HUES48 (cell line): ENCODE measurements at regions not wholly inside any gene's neighbourhood (a gene's known extent, or its start where the extent isn't known, plus 50 kb on each side); places are given as distances from the start of the nearest gene placed in this dataset.

Experiments
- H3K27ac ChIP-seq: one replicate; pipeline ENCODE4 v1.7.0; 2013; ENCODE audit warnings: low read depth, low read length, inconsistent platforms
- H3K27me3 ChIP-seq: 2 replicates; pipeline ENCODE4 v1.6.1; 2013; ENCODE audit warnings: mild to moderate bottlenecking, low read length; ENCODE audit not compliant: control insufficient read depth, insufficient read depth
- H3K36me3 ChIP-seq: 2 replicates; pipeline ENCODE4 v1.6.1; 2013; ENCODE audit warnings: low read length; ENCODE audit not compliant: control insufficient read depth, insufficient read depth
- H3K4me1 ChIP-seq: 2 replicates; pipeline ENCODE4 v1.6.1; 2013; ENCODE audit warnings: mild to moderate bottlenecking, low read length; ENCODE audit not compliant: control insufficient read depth, insufficient read depth
- H3K4me3 ChIP-seq: 2 replicates; pipeline ENCODE4 v1.5.1; 2013; ENCODE audit warnings: mild to moderate bottlenecking, low read depth, low read length
- H3K9ac ChIP-seq: 2 replicates; pipeline ENCODE4 v1.6.1; 2013; ENCODE audit warnings: mild to moderate bottlenecking, low read depth, low read length, moderate library complexity
- H3K9me3 ChIP-seq: 2 replicates; pipeline ENCODE4 v1.6.1; 2013; ENCODE audit warnings: low read length; ENCODE audit not compliant: control insufficient read depth, insufficient read depth

DNA sequence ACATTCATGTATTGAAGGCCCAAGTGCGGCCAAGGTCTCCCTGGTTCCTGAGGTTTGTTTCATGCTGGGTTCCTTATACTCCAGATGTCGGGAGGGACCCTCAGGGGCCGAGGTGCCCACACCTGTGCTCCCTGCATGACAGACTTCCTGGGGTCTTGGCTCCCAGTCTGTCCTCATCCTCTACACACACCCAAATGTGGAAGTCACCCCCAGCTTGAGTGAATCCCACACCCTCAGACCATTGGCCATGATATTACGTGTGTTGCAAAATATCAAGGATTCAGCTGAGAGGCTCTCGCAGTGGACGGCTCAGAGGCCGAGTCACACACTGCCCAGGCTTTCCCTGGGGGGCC, 82.2 kb upstream of the DUSP22 start:
- Histone ChIP-seq H3K4me3 (no peak overlapping the region), H3K4me1 (no peaks in the 10 kb centered on the region), H3K27me3 (no peaks in the 10 kb centered on the region), H3K36me3 (no peaks in the 10 kb centered on the region), H3K9ac (no peak overlapping the region), H3K27ac (no peak overlapping the region), H3K9me3 (peaks cover 14% of the 10 kb centered on the region)

DNA sequence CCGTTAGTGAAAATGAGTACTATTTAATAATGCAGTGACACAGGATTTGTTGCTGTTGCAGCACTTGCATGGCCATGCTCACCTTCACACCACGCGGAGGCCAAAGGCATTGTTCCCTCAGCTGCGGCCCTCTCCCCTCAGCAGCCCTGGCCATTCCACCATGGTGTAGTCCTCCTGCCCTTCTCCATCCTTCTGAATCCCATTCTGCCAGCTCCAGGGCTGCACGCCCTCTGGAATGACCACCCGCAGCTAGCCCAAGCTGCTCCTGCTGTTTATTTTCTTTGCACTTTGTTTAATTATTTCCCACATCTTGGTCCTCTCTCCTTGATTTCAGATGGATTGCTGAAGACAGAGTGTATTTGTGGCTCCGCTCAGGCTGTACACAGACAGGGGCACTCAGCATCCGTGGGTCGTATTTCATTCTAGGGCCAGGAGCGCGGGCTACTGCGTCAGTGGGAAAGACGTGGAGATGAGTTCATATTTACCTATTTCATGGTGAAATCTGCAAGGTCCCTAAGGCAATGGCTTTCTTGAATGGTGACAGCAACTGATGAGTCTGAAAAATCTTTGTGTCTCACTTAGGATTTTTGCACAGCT, 81.4 kb upstream of the DUSP22 start:
- no peaks in the 10 kb centered on the region for H3K27me3 ChIP-seq
- no peaks in the 10 kb centered on the region for H3K36me3 ChIP-seq
- peaks cover 14% of the 10 kb centered on the region for H3K9me3 ChIP-seq
- H3K4me1 ChIP-seq: no peaks in the 10 kb centered on the region
- no peak overlapping the region for H3K27ac ChIP-seq
- H3K4me3 ChIP-seq: no peak overlapping the region
- H3K9ac ChIP-seq: no peak overlapping the region

DNA sequence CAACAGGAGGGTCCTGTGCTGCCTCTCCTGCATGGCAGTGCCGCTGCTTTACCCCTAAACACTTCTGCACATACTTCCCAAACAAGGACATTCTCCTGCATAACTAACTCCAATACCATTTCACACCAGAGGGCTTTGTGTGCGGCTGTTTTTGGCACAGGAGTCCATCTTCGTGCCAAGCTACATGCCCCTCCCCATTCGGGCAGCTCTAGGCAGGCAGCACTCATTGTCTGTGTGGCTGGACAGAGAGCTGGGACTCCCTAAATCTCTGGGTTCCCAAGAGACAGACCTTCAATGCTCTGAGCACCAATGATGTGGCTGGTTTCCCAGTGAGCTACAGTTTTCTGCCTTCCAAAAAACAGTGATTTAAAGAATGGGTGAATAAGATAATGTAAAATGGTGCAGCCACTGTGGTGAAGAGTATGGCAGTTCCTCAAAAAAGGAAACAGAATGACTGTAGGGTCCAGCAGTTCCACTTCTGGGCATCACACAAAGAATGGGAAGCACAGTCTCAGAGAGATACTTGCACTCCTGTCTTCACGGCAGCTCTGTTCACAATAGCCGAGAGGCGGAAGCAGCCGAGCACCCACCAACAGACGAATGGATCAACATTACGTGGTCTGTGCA, 80.3 kb upstream of the DUSP22 start:
- Histone ChIP-seq H3K27me3 (no peaks in the 10 kb centered on the region), H3K4me1 (no peaks in the 10 kb centered on the region), H3K9ac (no peak overlapping the region), H3K9me3 (peaks cover 14% of the 10 kb centered on the region), H3K27ac (no peak overlapping the region), H3K36me3 (no peaks in the 10 kb centered on the region), H3K4me3 (no peak overlapping the region)

DNA sequence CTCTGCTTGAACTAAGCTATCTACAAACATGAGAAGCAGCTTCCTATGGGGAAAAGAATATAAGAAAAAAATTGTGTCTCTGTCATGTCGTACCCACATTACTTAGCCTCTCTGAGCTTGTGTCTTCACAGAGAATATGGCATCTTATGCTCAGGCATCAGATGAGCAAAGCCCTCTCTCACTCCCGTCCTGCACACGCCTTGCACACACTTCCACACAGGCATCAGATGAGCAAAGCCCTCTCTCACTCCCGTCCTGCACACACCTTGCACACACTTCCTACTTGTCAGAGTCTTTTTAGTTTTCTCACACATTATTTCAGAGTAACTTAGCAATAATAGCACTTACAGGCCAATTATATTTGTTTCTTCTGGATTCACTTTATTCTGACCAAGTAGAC, 79.0 kb upstream of the DUSP22 start:
- Histone ChIP-seq H3K27ac (no peak overlapping the region), H3K4me3 (no peak overlapping the region), H3K9me3 (peaks cover 14% of the 10 kb centered on the region), H3K4me1 (no peaks in the 10 kb centered on the region), H3K9ac (no peak overlapping the region), H3K36me3 (no peaks in the 10 kb centered on the region), H3K27me3 (no peaks in the 10 kb centered on the region)

DNA sequence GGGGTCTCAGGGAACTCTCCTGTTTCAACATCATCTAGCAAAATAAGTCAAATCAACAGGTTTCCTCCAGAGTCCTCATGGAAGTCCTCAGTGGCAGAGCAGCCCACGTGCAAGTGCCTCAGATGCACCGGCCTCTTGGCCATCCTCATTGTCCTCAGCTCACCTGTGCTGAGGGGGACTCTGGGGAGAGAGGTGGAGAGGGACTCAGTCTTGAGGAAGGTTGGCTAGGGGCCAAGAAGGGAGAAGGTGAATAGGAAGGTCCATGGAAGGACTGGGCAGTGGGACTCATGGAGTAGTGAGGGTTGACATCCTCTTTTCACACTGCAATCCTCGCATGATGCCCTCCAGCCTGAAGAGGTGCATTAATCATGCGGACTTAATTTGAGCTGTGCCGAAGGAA, 77.9 kb upstream of the DUSP22 start:
- no peaks in the 10 kb centered on the region for H3K36me3 ChIP-seq
- H3K27ac ChIP-seq: no peak overlapping the region
- no peak overlapping the region for H3K4me3 ChIP-seq
- H3K9me3 ChIP-seq: peaks cover 14% of the 10 kb centered on the region
- H3K9ac ChIP-seq: no peak overlapping the region
- no peaks in the 10 kb centered on the region for H3K27me3 ChIP-seq
- H3K4me1 ChIP-seq: no peaks in the 10 kb centered on the region

DNA sequence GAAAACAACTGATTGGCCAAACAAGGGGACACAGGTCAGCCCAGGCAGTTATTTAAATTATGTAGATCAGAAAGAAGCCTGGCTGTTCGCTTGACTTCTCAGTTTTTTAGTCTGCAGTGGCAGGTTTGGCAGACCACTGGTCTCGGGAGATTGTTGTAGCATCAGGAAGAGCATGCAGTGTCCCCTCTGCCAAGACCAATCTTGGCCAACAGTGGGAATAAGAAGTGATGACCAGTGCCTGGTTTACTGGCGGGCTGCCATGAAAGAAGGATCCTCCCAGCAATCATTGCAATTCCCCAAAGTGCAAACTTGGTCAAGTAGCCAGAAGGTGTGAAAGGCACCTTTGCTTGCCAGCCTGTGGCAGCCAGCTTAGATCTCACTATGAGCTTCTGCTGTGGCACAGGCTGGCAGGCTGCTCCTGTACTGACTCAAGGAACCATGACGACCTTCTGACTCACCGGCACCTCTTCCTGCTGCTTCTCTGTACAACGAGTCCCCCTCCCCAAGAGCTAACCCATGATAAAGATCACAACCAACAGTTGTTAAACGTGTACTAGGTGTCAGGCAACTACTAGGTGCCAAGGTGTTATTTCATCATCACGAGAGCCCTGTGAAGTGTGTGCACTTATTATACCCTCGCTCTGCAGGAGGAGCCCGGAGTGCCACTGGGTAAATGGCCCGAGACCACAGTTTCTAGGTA, 76.8 kb upstream of the DUSP22 start:
- Histone ChIP-seq H3K9me3 (peaks cover 14% of the 10 kb centered on the region), H3K27me3 (no peaks in the 10 kb centered on the region), H3K4me1 (peaks cover 9% of the 10 kb centered on the region), H3K27ac (no peak overlapping the region), H3K9ac (no peak overlapping the region), H3K4me3 (no peak overlapping the region), H3K36me3 (no peaks in the 10 kb centered on the region)

DNA sequence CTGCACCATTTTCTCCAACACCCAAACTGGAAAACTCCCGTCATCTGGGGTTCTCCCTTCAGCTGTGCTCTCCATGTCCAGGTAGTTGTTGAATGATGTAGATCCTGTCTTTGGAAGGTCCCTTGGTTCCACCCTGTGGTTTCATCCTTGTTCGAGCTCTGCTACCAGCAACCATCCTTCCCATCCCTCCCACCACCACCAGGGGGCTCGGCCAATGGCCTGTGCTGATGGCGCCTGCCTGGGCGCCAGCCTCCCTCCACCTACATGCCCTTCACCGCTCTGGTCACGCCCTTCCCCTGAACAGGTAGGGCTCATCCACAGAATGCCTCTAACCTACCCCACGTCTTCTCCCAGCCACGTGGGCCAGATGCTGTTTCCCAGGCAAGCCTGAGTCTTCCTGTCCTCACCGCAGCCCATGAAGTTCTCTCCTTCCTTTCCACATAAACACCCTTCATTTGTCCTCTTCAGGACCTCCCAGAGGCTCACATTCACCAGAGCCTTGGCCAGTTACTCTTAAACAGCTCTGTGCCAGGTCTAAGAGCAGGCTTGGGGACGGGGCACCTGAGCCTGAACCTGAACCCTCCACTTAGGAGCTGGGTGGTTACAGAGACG, 75.1 kb upstream of the DUSP22 start:
- H3K9ac ChIP-seq: no peak overlapping the region
- H3K4me3 ChIP-seq: no peak overlapping the region
- H3K27me3 ChIP-seq: no peaks in the 10 kb centered on the region
- H3K4me1 ChIP-seq: peaks cover 9% of the 10 kb centered on the region
- no peaks in the 10 kb centered on the region for H3K36me3 ChIP-seq
- peaks cover 14% of the 10 kb centered on the region for H3K9me3 ChIP-seq
- no peak overlapping the region for H3K27ac ChIP-seq

DNA sequence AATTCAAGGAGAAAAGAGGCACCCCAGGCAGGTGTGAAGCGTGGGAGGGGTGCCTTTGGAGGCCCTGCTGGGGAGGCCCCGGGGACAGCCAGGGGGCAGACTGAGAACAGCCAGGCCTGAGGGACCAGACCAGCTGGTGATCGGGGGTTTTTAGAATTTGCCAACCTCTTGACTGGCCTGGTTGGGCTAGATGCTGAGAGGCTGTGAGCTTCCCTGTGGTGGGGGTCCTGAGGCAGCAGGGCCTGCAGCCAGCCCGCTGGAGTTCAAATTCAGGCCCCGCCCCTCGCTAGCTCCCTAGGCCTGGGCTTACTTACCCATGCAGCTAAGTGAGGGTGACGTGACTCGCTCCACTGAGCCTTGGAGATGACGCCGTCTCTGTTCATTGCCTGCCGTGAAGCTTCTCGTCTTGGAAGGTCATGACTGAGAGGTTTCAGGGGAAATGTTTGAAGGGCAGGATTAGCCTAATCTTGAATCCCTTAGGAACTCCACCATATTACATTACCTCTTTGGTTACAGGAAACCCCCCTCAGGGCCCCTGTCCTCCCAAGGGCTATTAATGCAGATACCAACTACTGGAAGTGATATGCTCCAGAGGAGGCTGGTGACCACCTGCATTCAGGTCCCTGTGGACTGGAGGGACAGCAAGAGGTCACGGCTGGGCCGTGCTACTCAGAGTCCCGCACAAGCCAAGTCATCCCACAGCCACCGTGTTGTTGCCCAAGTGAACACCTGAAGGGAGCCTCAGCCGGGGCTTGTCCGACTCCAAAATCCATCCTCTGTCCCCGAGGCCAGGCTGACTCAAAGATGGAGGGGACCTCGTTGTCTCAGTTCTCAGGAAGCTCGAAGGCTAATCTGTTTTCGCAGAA, 73.9 kb upstream of the DUSP22 start:
- no peak overlapping the region for H3K9ac ChIP-seq
- no peak overlapping the region for H3K4me3 ChIP-seq
- no peaks in the 10 kb centered on the region for H3K27me3 ChIP-seq
- peaks cover 12% of the 10 kb centered on the region for H3K4me1 ChIP-seq
- no peak overlapping the region for H3K27ac ChIP-seq
- peaks cover 12% of the 10 kb centered on the region for H3K9me3 ChIP-seq
- H3K36me3 ChIP-seq: no peaks in the 10 kb centered on the region

DNA sequence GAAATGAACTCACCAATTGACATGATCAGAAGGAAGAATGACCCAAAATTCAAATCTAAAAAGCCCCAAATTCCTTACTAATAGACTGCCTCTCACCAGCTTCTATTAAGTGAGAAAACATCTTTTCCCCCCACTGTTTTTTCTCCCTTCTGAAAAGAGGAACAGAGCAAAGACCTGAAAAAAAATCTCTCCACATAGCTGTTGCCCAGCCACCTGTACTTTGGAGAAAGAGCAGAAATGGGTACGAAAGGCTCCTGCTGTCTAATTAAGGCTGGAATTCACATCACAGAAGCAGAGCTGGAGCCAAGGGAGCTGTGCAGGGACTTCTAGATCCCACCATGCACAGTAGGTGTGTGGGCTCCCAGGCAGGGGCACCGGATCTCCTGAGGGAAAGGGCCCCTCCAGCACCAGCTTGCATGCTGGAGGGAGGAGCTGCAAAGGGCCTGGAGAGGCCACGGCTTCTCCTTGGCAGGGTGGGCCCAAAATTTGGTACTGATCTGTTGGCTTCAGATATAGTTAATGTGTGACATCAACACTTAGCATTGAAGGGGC, 73.2 kb upstream of the DUSP22 start:
- Histone ChIP-seq H3K27ac (no peak overlapping the region), H3K9ac (no peak overlapping the region), H3K36me3 (no peaks in the 10 kb centered on the region), H3K4me1 (peaks cover 14% of the 10 kb centered on the region), H3K9me3 (peaks cover 5% of the 10 kb centered on the region; the same call in 1 of the 2 replicates), H3K27me3 (no peaks in the 10 kb centered on the region), H3K4me3 (no peak overlapping the region)

DNA sequence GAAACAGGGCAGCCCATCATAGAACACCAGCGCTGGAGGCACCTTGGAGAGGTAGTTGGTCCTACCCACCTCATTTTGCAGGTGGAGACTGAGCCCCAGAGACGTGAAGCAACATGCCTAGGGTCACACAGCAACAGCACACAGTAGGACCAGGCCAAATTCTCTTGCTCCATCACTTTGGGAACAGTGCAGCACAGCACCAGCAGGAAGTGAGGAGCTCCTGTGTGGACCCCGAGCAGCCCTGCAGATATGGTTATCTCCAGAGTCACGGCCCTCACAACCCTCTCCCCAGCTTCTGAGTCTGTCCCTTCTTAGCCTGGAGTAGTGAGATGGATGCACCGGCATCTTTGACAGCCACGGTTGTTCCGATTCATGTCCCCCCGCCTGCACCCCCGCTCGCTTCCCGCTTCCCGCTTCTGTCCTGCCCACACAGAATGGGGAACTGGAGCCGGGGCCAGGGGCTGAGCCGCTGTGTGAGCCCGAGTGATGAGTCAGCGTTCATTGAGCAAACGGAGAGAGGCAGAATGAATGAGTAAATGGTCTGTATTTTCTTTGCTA, 72.6 kb upstream of the DUSP22 start:
- H3K4me1 ChIP-seq: peaks cover 14% of the 10 kb centered on the region
- H3K27ac ChIP-seq: no peak overlapping the region
- no peaks in the 10 kb centered on the region for H3K36me3 ChIP-seq
- H3K4me3 ChIP-seq: no peak overlapping the region
- no peak overlapping the region for H3K9ac ChIP-seq
- no peaks in the 10 kb centered on the region for H3K27me3 ChIP-seq
- no peaks in the 10 kb centered on the region for H3K9me3 ChIP-seq
